HG02870 (cell line): ENCODE measurements at regions not wholly inside any gene's neighbourhood (a gene's known extent, or its start where the extent isn't known, plus 50 kb on each side); places are given as distances from the start of the nearest gene placed in this dataset.
A peak's percentile ranks its signal among the peaks of the same experiment; 100 is the strongest.

Experiments used
- ATAC-seq: cut with Tn5 transposase; IDR thresholded peaks from one replicate; pipeline ENCODE4 v1.9.1; 2021; ENCODE audit warnings: mild to moderate bottlenecking, moderate library complexity; ENCODE audit not compliant: unreplicated experiment

GRCh38 chr4:176898791-176899190 lies 106.1 kb upstream of the VEGFC start:
- no peak for ATAC-seq

DNA sequence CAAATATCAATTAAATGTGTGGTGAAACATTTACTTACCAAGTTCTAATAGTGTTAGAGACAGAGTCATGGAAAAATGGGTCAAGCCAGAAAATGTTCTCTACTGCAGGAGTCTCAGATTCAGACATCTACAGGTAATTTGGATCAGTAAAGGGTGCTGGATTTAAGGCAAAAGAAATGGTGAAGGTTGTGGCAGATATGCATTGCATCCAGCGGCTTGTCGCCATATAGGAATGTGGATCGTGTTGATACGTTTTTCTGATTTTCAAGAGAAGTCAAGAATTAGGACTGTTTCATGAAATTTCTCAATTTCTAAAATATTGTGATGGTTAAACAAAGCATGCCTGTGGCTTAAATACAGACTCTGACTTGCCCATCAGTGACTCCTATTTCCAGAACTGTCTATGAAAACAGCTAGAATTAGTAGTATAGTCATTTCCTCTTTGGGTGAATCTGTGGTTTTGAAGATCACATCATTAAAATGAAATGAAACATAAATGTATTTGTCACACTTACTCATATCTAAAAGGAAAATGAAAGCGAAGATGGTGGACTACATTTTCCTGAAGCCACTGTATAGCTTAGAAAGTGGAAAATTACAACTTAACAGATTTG lies 110.1 kb upstream of the VEGFC start:
- peak; percentile 95 for ATAC-seq

DNA sequence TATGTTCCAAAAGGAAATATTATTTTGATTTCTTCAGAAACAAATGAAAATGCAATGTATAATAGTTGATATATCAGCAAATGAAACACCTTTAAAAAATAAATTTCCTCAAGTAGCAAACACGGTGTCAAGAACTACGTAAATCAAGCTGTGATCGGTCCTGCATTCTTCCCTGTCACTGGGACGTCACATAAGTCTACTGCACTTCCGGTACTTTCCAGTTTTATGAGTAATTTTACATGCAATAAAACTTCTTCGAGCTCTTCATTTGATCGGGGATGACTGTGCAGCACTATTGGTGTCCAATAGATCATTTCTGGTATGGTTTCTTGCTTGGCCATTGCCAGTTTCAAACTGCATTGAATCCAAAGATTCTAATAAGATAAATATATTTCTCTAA lies 114.0 kb upstream of the VEGFC start:
- ATAC-seq, result no peak

DNA sequence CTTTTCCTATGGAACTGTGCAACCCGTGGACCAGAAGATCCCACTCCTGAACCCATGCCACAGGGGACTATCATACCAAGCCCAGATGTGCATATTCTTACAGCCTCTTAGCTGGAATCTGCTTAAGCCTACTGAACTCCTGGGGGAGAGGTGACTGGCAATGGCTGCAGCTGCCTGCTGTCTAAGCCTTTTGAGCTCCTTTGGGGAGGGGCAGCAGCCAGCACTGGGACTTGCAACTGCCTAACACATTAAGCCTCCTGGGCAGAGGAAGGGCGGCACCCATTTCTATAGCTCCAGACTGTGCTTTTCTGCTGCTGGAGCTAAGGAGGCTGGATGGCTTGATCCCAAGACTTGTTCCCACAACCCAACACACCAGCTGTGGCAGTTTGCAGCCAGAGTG lies 117.9 kb upstream of the VEGFC start:
- no peak for ATAC-seq

DNA sequence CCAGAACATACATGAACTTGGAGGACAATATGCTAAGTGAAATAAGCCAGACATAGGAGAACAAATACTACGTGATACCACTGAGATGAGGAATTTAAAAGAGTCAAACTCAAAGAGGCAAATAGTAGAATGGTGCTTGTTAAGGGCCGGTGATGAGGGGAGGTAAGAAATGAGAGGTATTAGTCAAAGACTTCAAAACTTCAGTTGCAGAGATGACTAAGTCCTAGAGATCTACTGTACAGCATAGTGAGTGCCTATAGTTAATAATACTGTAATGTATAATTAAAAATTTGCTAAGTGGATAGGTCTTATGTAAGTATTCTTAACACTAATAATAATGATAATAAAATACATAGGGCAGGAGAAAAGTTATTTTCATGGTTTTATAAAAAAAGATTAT lies 126.9 kb upstream of the VEGFC start:
- no peak for ATAC-seq

GRCh38 chr4:176920694-176921093 lies 128.0 kb upstream of the VEGFC start:
- ATAC-seq, result no peak

GRCh38 chr4:176921256-176921655 lies 128.5 kb upstream of the VEGFC start:
- ATAC-seq, result no peak

DNA sequence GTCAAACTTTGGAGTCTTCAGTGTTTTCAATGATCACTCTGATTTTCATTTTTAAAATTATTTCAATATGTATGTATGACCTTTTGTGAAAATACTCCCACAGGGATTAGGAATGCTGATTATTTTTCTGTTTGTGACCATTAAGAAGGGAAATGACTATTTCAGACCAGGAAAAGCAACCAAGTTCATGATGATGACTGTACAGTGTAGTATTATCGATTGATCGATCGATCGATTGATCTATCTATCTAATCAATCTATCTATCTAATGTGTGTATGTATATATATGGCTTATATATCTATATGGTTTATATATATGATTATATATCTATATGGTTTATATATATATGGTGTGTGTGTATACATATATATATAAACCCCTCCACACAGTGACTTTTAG lies 131.5 kb upstream of the VEGFC start:
- ATAC-seq, result no peak

GRCh38 chr4:176925962-176926361 lies 133.2 kb upstream of the VEGFC start:
- ATAC-seq, result no peak

DNA sequence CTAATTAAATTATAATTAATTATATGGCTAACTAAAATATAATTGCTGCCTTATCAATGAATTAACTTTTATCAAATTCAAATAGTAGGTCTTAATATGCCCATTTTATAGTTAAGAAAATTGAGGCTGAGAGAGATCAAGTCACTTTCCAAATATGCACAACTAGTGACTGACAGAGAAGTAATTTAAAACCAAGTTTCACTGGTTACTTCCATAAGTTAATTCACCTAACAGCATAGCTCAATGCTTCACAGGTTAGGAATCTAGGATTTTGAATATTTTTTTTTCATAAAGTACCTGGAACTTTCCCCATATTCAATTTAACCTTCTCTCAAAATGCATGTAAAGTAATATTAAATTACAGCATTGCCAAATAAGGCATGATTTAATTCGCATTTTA lies 134.4 kb upstream of the VEGFC start:
- no peak for ATAC-seq

GRCh38 chr4:176927664-176928063 lies 134.9 kb upstream of the VEGFC start:
- ATAC-seq, result no peak

DNA sequence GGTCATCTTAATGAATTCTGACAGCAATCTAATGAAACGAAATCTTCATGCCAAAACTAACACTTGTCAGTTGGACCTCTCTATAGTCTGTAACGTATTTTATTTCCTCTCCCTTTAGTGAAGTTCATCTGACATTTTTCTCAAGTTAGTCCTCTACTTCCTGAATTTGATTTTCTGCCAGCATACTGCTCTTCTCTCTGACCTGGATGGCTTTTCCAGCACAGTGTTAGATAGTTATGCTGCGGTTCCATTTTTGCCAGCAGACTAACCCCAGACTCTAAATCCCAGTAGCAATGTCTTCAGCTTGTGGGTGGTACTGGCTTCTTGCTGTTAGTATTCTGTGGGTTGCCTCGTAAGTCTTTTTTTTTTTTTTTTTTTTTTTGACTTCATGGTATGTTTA lies 146.7 kb upstream of the VEGFC start:
- no peak for ATAC-seq

DNA sequence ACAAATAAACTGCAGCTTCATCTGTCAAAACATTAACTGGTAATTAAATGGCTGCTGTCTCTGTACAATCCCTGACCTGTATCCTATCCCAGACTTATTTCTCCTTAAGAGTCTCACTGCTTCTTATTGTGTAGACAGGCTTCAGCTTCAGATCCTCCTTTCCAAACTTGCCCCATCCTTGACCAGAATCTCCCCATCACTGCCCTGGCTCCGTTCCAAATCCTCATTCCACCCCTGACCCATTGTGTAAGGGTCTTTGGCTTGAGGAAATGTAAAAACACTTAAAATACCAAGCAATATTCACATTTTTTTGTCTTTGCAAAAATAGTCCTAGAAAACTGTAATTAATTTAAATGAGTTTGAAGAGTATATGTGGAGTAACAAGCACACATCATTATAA lies 152.6 kb upstream of the VEGFC start:
- no peak for ATAC-seq

DNA sequence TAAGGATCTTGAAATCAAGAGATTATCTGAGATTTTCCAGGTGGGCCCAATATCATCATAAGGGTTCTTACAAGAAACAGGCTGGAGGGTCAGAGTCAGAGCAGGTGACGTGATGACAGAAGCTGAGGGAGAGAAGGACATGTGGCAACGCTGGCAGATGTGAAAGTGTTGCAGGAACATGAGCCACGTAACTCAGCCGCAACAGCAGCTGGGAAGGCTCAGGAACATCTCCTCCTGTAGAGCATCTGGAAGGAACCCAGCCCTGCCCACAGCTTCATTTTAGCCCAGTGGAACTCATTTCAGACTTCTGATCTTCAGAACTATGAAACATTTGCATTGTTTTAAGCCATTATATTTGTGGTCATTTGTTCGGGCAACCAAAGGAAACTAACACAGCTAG lies 156.3 kb upstream of the VEGFC start:
- ATAC-seq, result no peak

GRCh38 chr4:176953021-176953420 lies 160.3 kb upstream of the VEGFC start:
- no peak for ATAC-seq

DNA sequence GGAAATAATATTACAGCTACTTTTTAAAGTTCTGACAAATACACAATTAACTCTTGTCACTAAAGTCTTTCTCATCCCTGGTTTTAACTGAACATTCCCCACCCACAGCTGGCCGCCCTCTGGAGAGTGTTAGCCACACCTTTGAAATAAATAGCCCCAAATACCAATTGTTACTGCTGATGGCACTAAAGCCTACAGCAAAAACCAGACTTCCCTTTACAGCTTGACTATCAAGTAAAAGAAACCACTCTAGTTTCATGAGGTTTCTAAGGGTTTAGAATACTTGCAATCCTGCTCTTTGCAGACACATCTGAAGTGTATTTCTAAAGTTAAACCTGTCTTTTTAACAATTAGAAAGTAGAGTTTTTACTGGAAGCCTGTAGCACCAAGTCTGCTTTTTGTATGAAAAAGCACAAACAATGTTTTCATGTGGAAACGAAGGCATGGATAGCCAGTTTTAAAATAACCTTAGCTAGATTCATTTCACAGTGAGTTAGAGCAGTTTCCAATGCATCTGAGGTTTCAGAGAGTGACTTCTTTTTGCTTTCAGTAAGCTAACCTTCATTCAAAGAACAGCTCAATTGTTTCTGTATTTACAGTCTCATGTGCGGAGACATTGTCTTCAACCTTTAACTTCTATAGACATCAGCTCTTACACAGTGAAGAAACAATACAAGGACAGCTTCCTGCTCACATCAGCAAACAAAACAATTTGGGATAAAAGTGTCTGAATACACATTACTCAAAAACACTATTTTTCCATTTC lies 164.8 kb upstream of the VEGFC start:
- ATAC-seq, result no peak

- no peak for ATAC-seq
Observed at GRCh38 chr4:176959980-176960379, 167.3 kb upstream of the VEGFC start.

DNA sequence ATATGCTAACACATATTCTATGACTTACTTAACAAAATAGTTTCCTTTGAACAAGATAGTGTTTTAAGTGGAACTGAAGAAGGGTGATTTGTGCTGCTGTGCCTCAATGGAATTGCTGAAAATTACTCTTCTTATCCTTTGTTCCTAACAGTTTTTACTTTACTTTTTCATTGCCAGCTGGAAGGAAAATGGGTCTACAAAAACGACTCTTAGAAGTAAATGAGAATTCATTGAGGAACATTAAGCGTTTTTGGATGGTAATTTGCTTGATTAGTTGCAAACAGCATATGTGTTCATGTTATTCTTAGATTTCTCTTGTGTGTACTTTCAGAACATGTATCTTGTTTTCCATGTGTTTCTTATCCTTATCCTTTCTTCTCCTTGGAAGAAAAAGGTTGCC lies 170.4 kb upstream of the VEGFC start:
- no peak for ATAC-seq

GRCh38 chr4:176964116-176964691 lies 171.5 kb upstream of the VEGFC start:
- no peak for ATAC-seq

GRCh38 chr4:176967586-176967985 lies 174.9 kb upstream of the VEGFC start:
- ATAC-seq, result no peak

GRCh38 chr4:176968094-176968493 lies 175.4 kb upstream of the VEGFC start:
- ATAC-seq, result no peak

- no peak for ATAC-seq
Observed at GRCh38 chr4:176969011-176969410, 176.3 kb upstream of the VEGFC start.
